ENCODE measurements at regions not wholly inside any gene's neighbourhood (a gene's known extent, or its start where the extent isn't known, plus 50 kb on each side); places are given as distances from the start of the nearest gene placed in this dataset.

GRCh38 chr17:33598797-33599196, 305.7 kb upstream of the ASIC2 start:
- H3K4me2 ChIP-seq (ENCODE audit: insufficient read depth, low read length), result no peak overlapping the region
- no peak overlapping the region for H3K4me3 ChIP-seq (replicated peaks in 1 of 3; ENCODE audit: insufficient read depth in 1 of 3, low read depth in 1 of 3, low read length in 3 of 3)
- no peaks in the 10 kb centered on the region for H3K4me1 ChIP-seq (ENCODE audit: control insufficient read depth, extremely low read depth, insufficient read depth, low read length)
- no peak overlapping the region for H3K9ac ChIP-seq (replicated peaks; ENCODE audit: extremely low read depth, insufficient read depth, low read length)
- POLR2A ChIA-PET, result no interaction called here
- dilution Hi-C loops (cut with MboI; ENCODE audit: extremely low pct_ligation_motif_present, low sequenced_read_pairs), result no loop called here
- DNase-seq (ENCODE audit: low read depth, low spot score) (no peak), FAIRE-seq (no peak)
- no peak overlapping the region for H2AFZ ChIP-seq (ENCODE audit: low read depth, low read length)
- H4K20me1 ChIP-seq (replicated peaks; ENCODE audit: control insufficient read depth, extremely low read depth, insufficient read depth, low read length), result no peaks in the 10 kb centered on the region
- no TSS peak for BruUV-seq (replicated peaks)
- no peaks in the 10 kb centered on the region for H3K27me3 ChIP-seq (ENCODE audit: control insufficient read depth in 2 of 2, insufficient read depth in 2 of 2, low read length in 2 of 2)
- H3K36me3 ChIP-seq (ENCODE audit: control insufficient read depth in 2 of 2, extremely low read depth in 1 of 2, insufficient read depth in 2 of 2, low read length in 2 of 2), result no peaks in the 10 kb centered on the region
- no peaks in the 10 kb centered on the region for H3K9me3 ChIP-seq (replicated peaks; ENCODE audit: control insufficient read depth, insufficient read depth, low read length)
- intact Hi-C loops (cut with micrococcal nuclease), result no loop called here
- H3K9me1 ChIP-seq (replicated peaks; ENCODE audit: control insufficient read depth, extremely low read depth, insufficient read depth, low read length), result no peaks in the 10 kb centered on the region
- TF ChIP-seq FOS (IDR thresholded peaks at IDR 0.05; ENCODE audit: borderline replicate concordance, insufficient read depth, low read length), result no peak
- TF ChIP-seq GATA2 (IDR thresholded peaks at IDR 0.05; ENCODE audit: insufficient read depth, insufficient read length, low read depth, low read length), result no peak
- no peak for TF ChIP-seq POLR2A (IDR thresholded peaks at IDR 0.05; ENCODE audit: low read depth, low read length)
- no peak for TF ChIP-seq POLR2AphosphoS5 (IDR thresholded peaks at IDR 0.05; ENCODE audit: insufficient read depth, low read depth, low read length)
- no peak for TF ChIP-seq EZH2 (IDR thresholded peaks at IDR 0.05; ENCODE audit: borderline replicate concordance, low read depth, low read length, severe bottlenecking)
- no peak for TF ChIP-seq CTCF (IDR thresholded peaks at IDR 0.05; ENCODE audit: extremely low read depth in 1 of 2, insufficient read depth in 1 of 2, low read depth in 1 of 2, low read length in 2 of 2)
- no peak for TF ChIP-seq MYC (IDR thresholded peaks at IDR 0.05; ENCODE audit: low read depth, low read length)
- no peak for TF ChIP-seq JUN (IDR thresholded peaks at IDR 0.05; ENCODE audit: borderline replicate concordance, insufficient read depth, insufficient read length, low read depth)
- no peak for TF ChIP-seq MAX (IDR thresholded peaks at IDR 0.05; ENCODE audit: insufficient read depth, insufficient read length)
- no peak overlapping the region for H3K27ac ChIP-seq (ENCODE audit: insufficient read depth, low read depth, low read length)
- H3K79me2 ChIP-seq (ENCODE audit: control insufficient read depth, insufficient read depth, low read length), result no peaks in the 10 kb centered on the region
- CTCF ChIA-PET, result no interaction called here

All from endothelial cell of umbilical vein (primary cell).